ENCODE measurements at regions not wholly inside any gene's neighbourhood (a gene's known extent, or its start where the extent isn't known, plus 50 kb on each side); places are given as distances from the start of the nearest gene placed in this dataset.

DNA sequence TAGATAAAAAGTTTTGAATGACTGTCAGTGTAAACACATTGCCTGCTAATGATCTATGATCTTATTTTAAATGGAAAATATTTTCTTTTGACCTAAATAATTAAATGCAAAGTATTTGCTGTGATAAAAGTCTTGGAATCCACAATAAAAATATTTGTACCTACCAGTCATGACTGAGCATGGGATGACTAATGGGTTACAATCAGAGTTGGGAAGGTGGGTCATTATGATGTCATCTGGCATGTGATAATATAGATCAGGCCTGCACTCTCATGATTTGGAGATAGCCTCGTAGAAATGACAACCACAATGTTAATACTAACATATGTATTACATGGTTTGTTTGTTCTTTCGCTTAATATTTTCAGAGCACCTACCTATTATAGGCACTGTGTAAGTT, 848.8 kb upstream of the KLHL29 start:
- Histone ChIP-seq H3K27ac (no peak overlapping the region), H3K4me3 (no peak overlapping the region), H3K4me1 (no peaks in the 10 kb centered on the region), H3K27me3 (no peaks in the 10 kb centered on the region), H3K9me3 (no peaks in the 10 kb centered on the region), H3K36me3 (no peaks in the 10 kb centered on the region)
- DNase-seq (ENCODE audit: extremely low spot score in 2 of 2): no peak
- intact Hi-C loops (cut with DNase I): loop anchor here (5.0 kb wide), 1 partner anchor 116 kb away; no protein-coding TSS in a partner anchor
- TF ChIP-seq POLR2AphosphoS5 (IDR thresholded peaks at IDR 0.05; ENCODE audit: insufficient read depth in 1 of 2, low read depth in 1 of 2): no peak
- TF ChIP-seq, protein P1, sequence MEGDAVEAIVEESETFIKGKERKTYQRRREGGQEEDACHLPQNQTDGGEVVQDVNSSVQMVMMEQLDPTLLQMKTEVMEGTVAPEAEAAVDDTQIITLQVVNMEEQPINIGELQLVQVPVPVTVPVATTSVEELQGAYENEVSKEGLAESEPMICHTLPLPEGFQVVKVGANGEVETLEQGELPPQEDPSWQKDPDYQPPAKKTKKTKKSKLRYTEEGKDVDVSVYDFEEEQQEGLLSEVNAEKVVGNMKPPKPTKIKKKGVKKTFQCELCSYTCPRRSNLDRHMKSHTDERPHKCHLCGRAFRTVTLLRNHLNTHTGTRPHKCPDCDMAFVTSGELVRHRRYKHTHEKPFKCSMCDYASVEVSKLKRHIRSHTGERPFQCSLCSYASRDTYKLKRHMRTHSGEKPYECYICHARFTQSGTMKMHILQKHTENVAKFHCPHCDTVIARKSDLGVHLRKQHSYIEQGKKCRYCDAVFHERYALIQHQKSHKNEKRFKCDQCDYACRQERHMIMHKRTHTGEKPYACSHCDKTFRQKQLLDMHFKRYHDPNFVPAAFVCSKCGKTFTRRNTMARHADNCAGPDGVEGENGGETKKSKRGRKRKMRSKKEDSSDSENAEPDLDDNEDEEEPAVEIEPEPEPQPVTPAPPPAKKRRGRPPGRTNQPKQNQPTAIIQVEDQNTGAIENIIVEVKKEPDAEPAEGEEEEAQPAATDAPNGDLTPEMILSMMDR (IDR thresholded peaks at IDR 0.05): no peak
- TF ChIP-seq POLR2A (IDR thresholded peaks at IDR 0.05): no peak

DNA sequence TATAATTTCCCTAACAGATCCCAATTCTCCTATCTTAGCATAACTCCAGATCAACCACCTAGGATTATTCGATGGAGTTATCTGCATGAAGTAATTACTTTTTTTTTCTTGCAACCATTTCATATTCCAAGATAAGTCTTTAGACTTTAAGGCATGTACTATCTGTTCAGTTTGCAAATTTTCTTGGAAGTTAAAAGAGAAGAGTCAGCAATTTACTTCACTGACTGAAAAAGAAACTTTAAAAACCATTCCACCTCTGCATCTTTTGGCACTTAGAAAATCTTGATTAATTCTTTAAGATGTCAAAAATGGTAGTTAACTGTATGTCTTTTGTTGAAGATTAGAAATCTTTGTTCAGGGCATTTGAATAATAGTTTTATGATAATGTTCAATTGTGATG, 830.5 kb upstream of the KLHL29 start:
- no peak overlapping the region for H3K4me3 ChIP-seq
- intact Hi-C loops (cut with DNase I): no loop called here
- no peak for TF ChIP-seq POLR2A (IDR thresholded peaks at IDR 0.05)
- TF ChIP-seq POLR2AphosphoS5 (IDR thresholded peaks at IDR 0.05; ENCODE audit: insufficient read depth in 1 of 2, low read depth in 1 of 2): no peak
- no peaks in the 10 kb centered on the region for H3K4me1 ChIP-seq
- no peak overlapping the region for H3K27ac ChIP-seq
- no peaks in the 10 kb centered on the region for H3K9me3 ChIP-seq
- no peaks in the 10 kb centered on the region for H3K27me3 ChIP-seq
- no peak for DNase-seq (ENCODE audit: extremely low spot score in 2 of 2)
- no peaks in the 10 kb centered on the region for H3K36me3 ChIP-seq

DNA sequence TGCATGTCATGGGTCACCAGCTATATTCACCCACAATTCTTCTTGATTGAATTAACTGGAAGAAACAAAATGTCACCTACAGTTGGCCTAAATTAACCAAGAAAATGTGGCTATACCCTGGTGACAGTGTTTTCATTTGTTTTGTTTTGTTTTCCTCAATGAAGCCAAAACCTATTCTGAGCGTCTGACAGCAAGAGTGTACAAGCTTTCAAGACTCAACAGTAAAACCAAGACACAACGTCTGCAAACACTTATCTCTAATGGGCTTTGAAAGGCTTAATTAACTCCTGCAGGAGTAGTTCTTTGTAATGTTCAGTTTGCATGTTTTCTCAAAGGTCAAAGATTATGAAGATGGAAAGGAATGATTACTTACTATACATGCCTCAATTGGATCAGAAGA, 827.6 kb upstream of the KLHL29 start:
- Histone ChIP-seq H3K36me3 (no peaks in the 10 kb centered on the region), H3K27ac (no peak overlapping the region), H3K4me1 (no peaks in the 10 kb centered on the region), H3K9me3 (no peaks in the 10 kb centered on the region), H3K4me3 (no peak overlapping the region), H3K27me3 (no peaks in the 10 kb centered on the region)
- TF ChIP-seq POLR2AphosphoS5 (IDR thresholded peaks at IDR 0.05; ENCODE audit: insufficient read depth in 1 of 2, low read depth in 1 of 2) (no peak), POLR2A (IDR thresholded peaks at IDR 0.05) (no peak)
- TF ChIP-seq, protein P1 (IDR thresholded peaks at IDR 0.05): no peak
- intact Hi-C loops (cut with DNase I): no loop called here
- DNase-seq (ENCODE audit: extremely low spot score in 2 of 2): no peak

DNA sequence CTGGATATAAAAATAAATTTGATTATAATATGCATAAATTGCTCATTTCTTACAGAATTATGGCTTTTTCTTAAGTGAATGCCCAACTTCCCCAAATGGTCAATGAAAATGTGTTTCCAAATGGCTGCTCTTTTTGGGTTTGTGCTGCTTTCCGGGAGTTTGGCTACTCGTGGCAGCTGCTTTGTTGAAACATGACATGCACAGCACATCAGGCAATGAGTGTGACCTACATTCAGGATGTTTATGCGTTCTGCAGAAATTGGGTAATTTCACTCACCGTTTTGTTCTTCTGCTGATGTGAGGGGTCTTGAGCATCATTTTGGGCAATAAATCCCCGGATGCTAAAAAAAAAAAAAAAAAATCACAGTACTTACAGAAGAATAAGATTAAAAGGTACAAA, 825.0 kb upstream of the KLHL29 start:
- H3K4me3 ChIP-seq: no peak overlapping the region
- no peak overlapping the region for H3K27ac ChIP-seq
- DNase-seq (ENCODE audit: extremely low spot score in 2 of 2): no peak
- intact Hi-C loops (cut with DNase I): no loop called here
- no peaks in the 10 kb centered on the region for H3K27me3 ChIP-seq
- no peak for TF ChIP-seq POLR2AphosphoS5 (IDR thresholded peaks at IDR 0.05; ENCODE audit: insufficient read depth in 1 of 2, low read depth in 1 of 2)
- TF ChIP-seq POLR2A (IDR thresholded peaks at IDR 0.05): no peak
- TF ChIP-seq, protein P1 (IDR thresholded peaks at IDR 0.05): no peak
- no peaks in the 10 kb centered on the region for H3K9me3 ChIP-seq
- no peaks in the 10 kb centered on the region for H3K4me1 ChIP-seq
- no peaks in the 10 kb centered on the region for H3K36me3 ChIP-seq

DNA sequence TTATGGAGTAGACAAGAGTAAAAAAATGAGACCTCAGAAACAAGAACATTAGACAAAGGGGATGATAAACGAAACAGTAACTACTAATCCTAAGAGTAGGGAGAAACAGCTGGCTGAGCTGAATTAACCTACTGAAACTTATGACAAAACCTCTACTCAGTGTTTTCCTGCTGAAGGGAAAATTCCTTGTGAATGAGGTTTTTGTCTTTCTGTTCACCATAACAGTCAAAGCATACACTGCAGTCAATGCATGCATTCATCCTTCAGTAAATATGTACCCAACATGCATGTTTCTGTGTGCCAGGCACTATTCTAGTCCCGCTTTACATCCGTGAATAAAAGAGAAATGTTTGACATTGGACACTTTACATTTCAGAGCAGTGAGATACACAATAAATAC, 805.6 kb upstream of the KLHL29 start:
- no peak for DNase-seq (ENCODE audit: extremely low spot score in 2 of 2)
- TF ChIP-seq, protein P1 (IDR thresholded peaks at IDR 0.05): no peak
- TF ChIP-seq POLR2AphosphoS5 (IDR thresholded peaks at IDR 0.05; ENCODE audit: insufficient read depth in 1 of 2, low read depth in 1 of 2) (no peak), POLR2A (IDR thresholded peaks at IDR 0.05) (no peak)

More for the DNA sequence above, 805.6 kb upstream of the KLHL29 start:
- Histone ChIP-seq H3K4me3 (no peak overlapping the region), H3K4me1 (no peaks in the 10 kb centered on the region), H3K36me3 (no peaks in the 10 kb centered on the region), H3K27me3 (no peaks in the 10 kb centered on the region), H3K27ac (no peak overlapping the region), H3K9me3 (peaks cover 5% of the 10 kb centered on the region)
- intact Hi-C loops (cut with DNase I): no loop called here

Measured in vagina (tissue), 2 donors.